ENCODE measurements at regions not wholly inside any gene's neighbourhood (a gene's known extent, or its start where the extent isn't known, plus 50 kb on each side); places are given as distances from the start of the nearest gene placed in this dataset.

DNA sequence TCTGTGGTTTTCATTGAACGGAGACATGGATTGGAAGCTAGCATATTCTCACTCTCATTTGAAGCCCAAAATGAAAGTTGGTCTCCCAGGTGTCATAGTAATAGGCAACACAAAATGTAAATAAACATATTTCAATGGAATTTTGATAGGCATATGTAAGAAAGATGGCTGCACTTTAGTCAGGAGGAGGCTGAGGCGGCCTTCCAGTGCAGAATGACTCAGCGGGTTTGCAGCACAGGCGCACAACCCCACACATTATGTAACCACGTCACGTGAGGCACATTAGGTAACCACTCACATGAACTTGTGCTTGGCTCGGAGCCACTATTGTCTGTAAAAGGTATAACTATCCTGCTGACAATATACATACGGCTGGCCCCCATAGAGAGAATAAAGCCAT, 381.7 kb downstream of the GPAT3 start (continued):
- TF ChIP-seq, protein P1, sequence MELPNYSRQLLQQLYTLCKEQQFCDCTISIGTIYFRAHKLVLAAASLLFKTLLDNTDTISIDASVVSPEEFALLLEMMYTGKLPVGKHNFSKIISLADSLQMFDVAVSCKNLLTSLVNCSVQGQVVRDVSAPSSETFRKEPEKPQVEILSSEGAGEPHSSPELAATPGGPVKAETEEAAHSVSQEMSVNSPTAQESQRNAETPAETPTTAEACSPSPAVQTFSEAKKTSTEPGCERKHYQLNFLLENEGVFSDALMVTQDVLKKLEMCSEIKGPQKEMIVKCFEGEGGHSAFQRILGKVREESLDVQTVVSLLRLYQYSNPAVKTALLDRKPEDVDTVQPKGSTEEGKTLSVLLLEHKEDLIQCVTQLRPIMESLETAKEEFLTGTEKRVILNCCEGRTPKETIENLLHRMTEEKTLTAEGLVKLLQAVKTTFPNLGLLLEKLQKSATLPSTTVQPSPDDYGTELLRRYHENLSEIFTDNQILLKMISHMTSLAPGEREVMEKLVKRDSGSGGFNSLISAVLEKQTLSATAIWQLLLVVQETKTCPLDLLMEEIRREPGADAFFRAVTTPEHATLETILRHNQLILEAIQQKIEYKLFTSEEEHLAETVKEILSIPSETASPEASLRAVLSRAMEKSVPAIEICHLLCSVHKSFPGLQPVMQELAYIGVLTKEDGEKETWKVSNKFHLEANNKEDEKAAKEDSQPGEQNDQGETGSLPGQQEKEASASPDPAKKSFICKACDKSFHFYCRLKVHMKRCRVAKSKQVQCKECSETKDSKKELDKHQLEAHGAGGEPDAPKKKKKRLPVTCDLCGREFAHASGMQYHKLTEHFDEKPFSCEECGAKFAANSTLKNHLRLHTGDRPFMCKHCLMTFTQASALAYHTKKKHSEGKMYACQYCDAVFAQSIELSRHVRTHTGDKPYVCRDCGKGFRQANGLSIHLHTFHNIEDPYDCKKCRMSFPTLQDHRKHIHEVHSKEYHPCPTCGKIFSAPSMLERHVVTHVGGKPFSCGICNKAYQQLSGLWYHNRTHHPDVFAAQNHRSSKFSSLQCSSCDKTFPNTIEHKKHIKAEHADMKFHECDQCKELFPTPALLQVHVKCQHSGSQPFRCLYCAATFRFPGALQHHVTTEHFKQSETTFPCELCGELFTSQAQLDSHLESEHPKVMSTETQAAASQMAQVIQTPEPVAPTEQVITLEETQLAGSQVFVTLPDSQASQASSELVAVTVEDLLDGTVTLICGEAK (IDR thresholded peaks at IDR 0.05), result no peak
- TF ChIP-seq, protein P1 (CRISPR knock-in tag; IDR thresholded peaks at IDR 0.05), result no peak
- TF ChIP-seq MLX (CRISPR knock-in tag; conservative IDR thresholded peaks at IDR 0.05) (no peak), HDAC8 (tag; IDR thresholded peaks at IDR 0.05) (peak; percentile 85; the same call in 1 of the 2 replicates), NFE2L1 (tag; IDR thresholded peaks at IDR 0.05; ENCODE audit: borderline replicate concordance, low read depth) (peak; percentile 79)

All from K562 (cell line).